ENCODE measurements at regions not wholly inside any gene's neighbourhood (a gene's known extent, or its start where the extent isn't known, plus 50 kb on each side); places are given as distances from the start of the nearest gene placed in this dataset.

DNA sequence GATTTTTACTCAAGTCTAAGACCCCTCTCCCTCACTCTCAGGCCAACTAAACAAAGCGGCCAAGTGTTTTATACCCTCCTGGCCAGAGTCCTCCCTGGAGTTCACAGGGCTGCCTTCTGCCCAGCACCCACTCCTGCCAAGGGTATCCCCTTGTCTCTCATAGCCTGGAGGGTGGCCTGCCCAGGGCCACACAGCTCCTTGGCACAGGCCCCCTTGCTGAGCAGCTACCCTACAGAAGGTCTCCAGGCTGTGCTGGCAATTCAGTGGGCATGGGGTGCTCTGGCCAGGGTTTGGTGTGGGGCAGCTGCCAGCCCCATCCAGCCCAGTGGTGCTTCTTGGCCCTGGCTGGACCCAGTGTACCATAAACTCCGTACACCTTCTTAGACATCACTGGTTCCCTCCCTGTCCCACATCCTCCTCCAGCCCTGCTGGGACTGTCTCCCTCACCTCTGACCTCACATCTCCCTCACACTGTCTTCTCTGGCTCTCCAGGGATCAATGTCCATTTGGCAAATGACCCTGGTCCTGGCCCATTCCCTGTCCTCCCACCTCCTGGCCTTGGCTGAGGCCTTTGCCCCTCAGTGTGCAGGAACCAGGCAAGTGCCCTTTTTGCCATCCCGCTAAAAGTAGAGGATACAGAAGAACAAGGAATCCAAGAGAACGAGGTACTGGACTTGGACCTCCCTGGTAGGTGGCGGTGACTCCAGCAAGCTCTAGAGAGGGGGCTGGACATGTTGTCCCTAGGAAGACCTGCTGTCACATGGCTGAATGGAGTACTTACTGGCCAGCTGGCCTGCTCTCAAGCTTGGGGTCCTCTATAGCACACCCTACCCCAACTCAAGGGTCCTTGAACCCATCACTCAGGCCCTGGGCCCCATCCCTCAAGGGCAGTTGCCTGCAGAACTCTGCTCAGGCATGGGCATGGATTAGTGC, 50.0 kb upstream of the TRPM1 start:
- Histone ChIP-seq H3K4me1 (ENCODE audit: control insufficient read depth, insufficient read depth, low read length) (no peaks in the 10 kb centered on the region), H3K27ac (ENCODE audit: extremely low read depth, low read depth, low read length) (no peak overlapping the region), H3K36me3 (ENCODE audit: control insufficient read depth in 2 of 2, insufficient read depth in 1 of 2, low read length in 2 of 2) (no peaks in the 10 kb centered on the region), H3K9me3 (ENCODE audit: control insufficient read depth, insufficient read depth, low read depth, low read length) (no peaks in the 10 kb centered on the region), H3K4me3 (ENCODE audit: low read depth, low read length) (no peak overlapping the region)
- ChIA-PET POLR2A (no interaction called here), CTCF (no interaction called here)
- TF ChIP-seq WT1 (tag by site-specific recombination; IDR thresholded peaks at IDR 0.05) (no peak), HOXC10 (CRISPR knock-in tag; IDR thresholded peaks at IDR 0.05) (no peak), ZNF501 (tag by site-specific recombination; IDR thresholded peaks at IDR 0.05) (no peak)

DNA sequence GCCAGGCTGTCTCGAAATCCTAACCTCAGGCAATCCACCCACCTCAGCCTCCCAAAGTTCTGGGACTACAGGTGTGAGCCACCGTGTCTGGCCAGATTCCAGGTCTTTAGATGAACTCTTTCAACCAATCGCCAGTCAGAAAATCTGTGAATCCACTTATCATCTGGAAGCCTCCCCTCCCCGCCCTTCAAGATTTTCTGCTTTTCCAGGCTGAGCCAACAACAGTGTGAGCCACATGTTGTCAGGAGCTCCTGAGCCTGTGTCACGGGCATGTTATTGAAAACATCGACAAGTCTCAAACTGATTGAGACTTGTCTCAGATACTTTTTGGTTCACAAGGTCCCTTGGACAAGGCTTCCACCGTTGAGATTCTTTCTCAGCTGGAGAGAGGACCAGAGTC, 52.0 kb upstream of the TRPM1 start:
- Histone ChIP-seq H3K27ac (ENCODE audit: extremely low read depth, low read depth, low read length) (no peak overlapping the region), H3K36me3 (ENCODE audit: control insufficient read depth in 2 of 2, insufficient read depth in 1 of 2, low read length in 2 of 2) (no peaks in the 10 kb centered on the region), H3K9me3 (ENCODE audit: control insufficient read depth, insufficient read depth, low read depth, low read length) (no peaks in the 10 kb centered on the region), H3K4me1 (ENCODE audit: control insufficient read depth, insufficient read depth, low read length) (no peaks in the 10 kb centered on the region), H3K4me3 (ENCODE audit: low read depth, low read length) (no peak overlapping the region)
- CTCF ChIA-PET: no interaction called here
- POLR2A ChIA-PET: no interaction called here
- no peak for TF ChIP-seq ZNF544 (tag by site-specific recombination; IDR thresholded peaks at IDR 0.05)
- no peak for TF ChIP-seq KLF8 (tag by site-specific recombination; IDR thresholded peaks at IDR 0.05)
- TF ChIP-seq ZNF600 (tag by site-specific recombination; IDR thresholded peaks at IDR 0.05): no peak
- no peak for TF ChIP-seq ZNF514 (tag by site-specific recombination; IDR thresholded peaks at IDR 0.05)
- TF ChIP-seq GLIS2 (tag by site-specific recombination; IDR thresholded peaks at IDR 0.05): no peak
- no peak for TF ChIP-seq ZNF626 (tag by site-specific recombination; IDR thresholded peaks at IDR 0.05)
- no peak for TF ChIP-seq MYNN (tag by site-specific recombination; IDR thresholded peaks at IDR 0.05; ENCODE audit: borderline replicate concordance)
- no peak for TF ChIP-seq ZNF335 (tag by site-specific recombination; conservative IDR thresholded peaks at IDR 0.05)
- no peak for TF ChIP-seq ZNF843 (tag by site-specific recombination; IDR thresholded peaks at IDR 0.05)
- no peak for TF ChIP-seq ZNF248 (tag by site-specific recombination; IDR thresholded peaks at IDR 0.05)
- no peak for TF ChIP-seq ZNF341 (tag by site-specific recombination; IDR thresholded peaks at IDR 0.05; ENCODE audit: low read depth)
- TF ChIP-seq BCL11B (tag by site-specific recombination; IDR thresholded peaks at IDR 0.05; ENCODE audit: low read depth): no peak
- no peak for TF ChIP-seq YY1 (tag by site-specific recombination; IDR thresholded peaks at IDR 0.05)
- no peak for TF ChIP-seq YY2 (tag by site-specific recombination; IDR thresholded peaks at IDR 0.05)

DNA sequence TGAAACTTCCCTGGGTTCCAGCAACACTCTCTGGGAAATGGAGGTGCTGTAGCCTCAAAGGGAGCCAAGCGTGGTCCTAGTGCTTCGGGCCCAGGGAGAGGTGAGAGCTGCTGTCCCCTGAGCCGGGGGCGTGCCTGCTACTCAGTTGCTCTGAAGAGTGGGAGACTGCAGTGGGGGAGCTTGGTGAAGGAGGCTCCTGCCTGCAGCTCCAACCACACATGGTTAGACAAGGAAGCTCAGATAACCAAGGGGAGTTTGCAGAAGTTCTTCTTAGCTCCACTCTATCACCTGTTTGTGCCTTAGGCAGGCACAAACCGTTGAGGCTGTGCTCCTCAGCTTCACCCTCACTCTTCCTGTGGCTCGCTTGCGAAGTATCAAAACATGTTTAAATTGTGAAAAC, 53.6 kb upstream of the TRPM1 start:
- no peaks in the 10 kb centered on the region for H3K36me3 ChIP-seq (ENCODE audit: control insufficient read depth in 2 of 2, insufficient read depth in 1 of 2, low read length in 2 of 2)
- no peak overlapping the region for H3K4me3 ChIP-seq (ENCODE audit: low read depth, low read length)
- no peaks in the 10 kb centered on the region for H3K9me3 ChIP-seq (ENCODE audit: control insufficient read depth, insufficient read depth, low read depth, low read length)
- H3K4me1 ChIP-seq (ENCODE audit: control insufficient read depth, insufficient read depth, low read length): no peaks in the 10 kb centered on the region
- H3K27ac ChIP-seq (ENCODE audit: extremely low read depth, low read depth, low read length): no peak overlapping the region
- POLR2A ChIA-PET: no interaction called here
- CTCF ChIA-PET: no interaction called here
- TF ChIP-seq, protein P1, sequence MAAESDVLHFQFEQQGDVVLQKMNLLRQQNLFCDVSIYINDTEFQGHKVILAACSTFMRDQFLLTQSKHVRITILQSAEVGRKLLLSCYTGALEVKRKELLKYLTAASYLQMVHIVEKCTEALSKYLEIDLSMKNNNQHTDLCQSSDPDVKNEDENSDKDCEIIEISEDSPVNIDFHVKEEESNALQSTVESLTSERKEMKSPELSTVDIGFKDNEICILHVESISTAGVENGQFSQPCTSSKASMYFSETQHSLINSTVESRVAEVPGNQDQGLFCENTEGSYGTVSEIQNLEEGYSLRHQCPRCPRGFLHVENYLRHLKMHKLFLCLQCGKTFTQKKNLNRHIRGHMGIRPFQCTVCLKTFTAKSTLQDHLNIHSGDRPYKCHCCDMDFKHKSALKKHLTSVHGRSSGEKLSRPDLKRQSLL (tag by site-specific recombination; IDR thresholded peaks at IDR 0.05): no peak
- TF ChIP-seq ZNF311 (tag by site-specific recombination; IDR thresholded peaks at IDR 0.05; ENCODE audit: borderline replicate concordance): no peak
- TF ChIP-seq BCL11B (tag by site-specific recombination; IDR thresholded peaks at IDR 0.05; ENCODE audit: low read depth): no peak
- TF ChIP-seq ZNF433 (tag by site-specific recombination; IDR thresholded peaks at IDR 0.05; ENCODE audit: low read depth): no peak
- TF ChIP-seq ZNF324 (tag by site-specific recombination; IDR thresholded peaks at IDR 0.05): no peak
- no peak for TF ChIP-seq ZBTB48 (tag by site-specific recombination; IDR thresholded peaks at IDR 0.05)
